Activated T-helper 1 cell treated with Interleukin-2 at 50 U/mL for 16 hours (primary cell): ENCODE measurements at regions not wholly inside any gene's neighbourhood (a gene's known extent, or its start where the extent isn't known, plus 50 kb on each side); places are given as distances from the start of the nearest gene placed in this dataset.
"Not testable (repeated sequence)": the region's sequence is repeated elsewhere in the genome, so short reads cannot be mapped to it uniquely, and the experiment has no call there.

Experiments used
- DNase-seq: peaks from one replicate; pipeline ENCODE4 v3.0.0-alpha.2; 2020; ENCODE audit warnings: low read depth

- DNase-seq, result no peak
Observed at GRCh38 chr6:103886951-103887350, 972.8 kb downstream of the HACE1 start.

- no peak for DNase-seq
Observed at GRCh38 chr6:103885446-103885845, 974.3 kb downstream of the HACE1 start.

GRCh38 chr6:103879800-103880199 is 979.9 kb downstream of the HACE1 start:
- DNase-seq, result no peak

- DNase-seq, result no peak
Observed at GRCh38 chr6:103875221-103875620, 984.5 kb downstream of the HACE1 start.

- DNase-seq, result no peak
Observed at GRCh38 chr6:103874575-103874974, 985.1 kb downstream of the HACE1 start.

- DNase-seq, result no peak
Observed at GRCh38 chr6:103872678-103873077, 987.0 kb downstream of the HACE1 start.

GRCh38 chr6:103872233-103872632 is 987.5 kb downstream of the HACE1 start:
- DNase-seq, result no peak

GRCh38 chr6:103870970-103871369 is 988.7 kb downstream of the HACE1 start:
- DNase-seq, result no peak

- no peak for DNase-seq
Observed at GRCh38 chr6:103862297-103862696, 997.4 kb downstream of the HACE1 start.

GRCh38 chr6:103858003-103858402 is 1001.7 kb downstream of the HACE1 start:
- no peak for DNase-seq

GRCh38 chr6:103855750-103856149 is 1004.0 kb downstream of the HACE1 start:
- DNase-seq, result no peak

GRCh38 chr6:103854059-103854458 is 1005.7 kb downstream of the HACE1 start:
- DNase-seq, result no peak

GRCh38 chr6:103838457-103838856 is 1021.3 kb downstream of the HACE1 start:
- DNase-seq, result no peak

- no peak for DNase-seq
Observed at GRCh38 chr6:103826209-103826608, 1033.5 kb downstream of the HACE1 start.

GRCh38 chr6:103820148-103820547 is 1039.6 kb downstream of the HACE1 start:
- no peak for DNase-seq

GRCh38 chr6:103819509-103819908 is 1040.2 kb downstream of the HACE1 start:
- no peak for DNase-seq

- no peak for DNase-seq
Observed at GRCh38 chr6:103812970-103813369, 1046.7 kb downstream of the HACE1 start.

- not testable (repeated sequence) for DNase-seq
Observed at GRCh38 chr6:103801901-103802479, 1057.7 kb downstream of the HACE1 start.

- no peak for DNase-seq
Observed at GRCh38 chr6:103799971-103800670, 1059.6 kb downstream of the HACE1 start.

- DNase-seq, result no peak
Observed at GRCh38 chr6:103798166-103798565, 1061.6 kb downstream of the HACE1 start.

GRCh38 chr6:103797738-103798137 is 1062.0 kb downstream of the HACE1 start:
- no peak for DNase-seq

GRCh38 chr6:103791458-103791857 is 1068.3 kb downstream of the HACE1 start:
- no peak for DNase-seq

GRCh38 chr6:103784117-103784516 is 1075.6 kb downstream of the HACE1 start:
- DNase-seq, result no peak

- DNase-seq, result no peak
Observed at GRCh38 chr6:103783329-103783728, 1076.4 kb downstream of the HACE1 start.
